HFF-Myc (cell line): ENCODE measurements at regions not wholly inside any gene's neighbourhood (a gene's known extent, or its start where the extent isn't known, plus 50 kb on each side); places are given as distances from the start of the nearest gene placed in this dataset.

Experiments
- DNase-seq: peaks from one replicate; pipeline ENCODE4 v3.0.0-alpha.2; 2011; ENCODE audit warnings: low read depth; ENCODE audit errors: extremely low read depth
- H3K4me3 ChIP-seq: replicated peaks from 2 replicates; pipeline ENCODE4 v1.5.1; 2011; ENCODE audit warnings: low read depth, mild to moderate bottlenecking, control low read depth, low read length
- CTCF ChIP-seq: IDR thresholded peaks from 2 replicates; pipeline ENCODE4 v1.5.1; 2012; ENCODE audit warnings: mild to moderate bottlenecking, low read depth, low read length, control low read depth; ENCODE audit errors: missing control alignments

- H3K4me3 ChIP-seq: peak overlapping the region; percentile 33
- TF ChIP-seq CTCF: no peak
- no peak for DNase-seq
Measured at GRCh38 chrX:40154853-40155588, 57.3 kb upstream of the BCOR start.

GRCh38 chrX:40154250-40154852, 56.6 kb upstream of the BCOR start:
- no peak for TF ChIP-seq CTCF
- no peak for DNase-seq
- peak overlapping the region; percentile 33 for H3K4me3 ChIP-seq

GRCh38 chrX:40153345-40154249, 55.8 kb upstream of the BCOR start:
- no peak for TF ChIP-seq CTCF
- peak overlapping the region; percentile 33 for H3K4me3 ChIP-seq
- no peak for DNase-seq

GRCh38 chrX:40152741-40153344, 55.1 kb upstream of the BCOR start:
- TF ChIP-seq CTCF: no peak
- no peak for DNase-seq
- peak overlapping the region; percentile 33 for H3K4me3 ChIP-seq

GRCh38 chrX:40152173-40152711, 54.5 kb upstream of the BCOR start:
- H3K4me3 ChIP-seq: no peak overlapping the region
- no peak for TF ChIP-seq CTCF
- DNase-seq: no peak

GRCh38 chrX:40151211-40152172, 53.7 kb upstream of the BCOR start:
- no peak for DNase-seq
- no peak overlapping the region for H3K4me3 ChIP-seq
- TF ChIP-seq CTCF: no peak
